ENCODE measurements at regions not wholly inside any gene's neighbourhood (a gene's known extent, or its start where the extent isn't known, plus 50 kb on each side); places are given as distances from the start of the nearest gene placed in this dataset.

- H3K79me2 ChIP-seq (ENCODE audit: insufficient read depth, low read length): no peaks in the 10 kb centered on the region
- no peak overlapping the region for H3K4me3 ChIP-seq (ENCODE audit: low read depth in 1 of 2, low read length in 2 of 2)
- H3K4me2 ChIP-seq (ENCODE audit: insufficient read depth, low read length): no peak overlapping the region
- no peak overlapping the region for H3K27ac ChIP-seq (ENCODE audit: low read length)
- DNase-seq (no peak), ATAC-seq (ENCODE audit: insufficient read depth, low read depth) (no peak)
- H3K9ac ChIP-seq (ENCODE audit: low read depth, low read length): no peak overlapping the region
- peaks cover 11% of the 10 kb centered on the region for H3K27me3 ChIP-seq (ENCODE audit: insufficient read depth, low read length, poor library complexity)
- H3K9me3 ChIP-seq (ENCODE audit: insufficient read depth, low read length, severe bottlenecking): no peaks in the 10 kb centered on the region
- H3K4me1 ChIP-seq (ENCODE audit: insufficient read depth, low read length): no peaks in the 10 kb centered on the region
- TF ChIP-seq EZH2 (IDR thresholded peaks at IDR 0.05; ENCODE audit: borderline replicate concordance, low read depth, low read length, severe bottlenecking): no peak
- TF ChIP-seq CTCF (IDR thresholded peaks at IDR 0.05; ENCODE audit: borderline replicate concordance, extremely low read depth, low read length, poor library complexity, severe bottlenecking): no peak
- H4K20me1 ChIP-seq (ENCODE audit: insufficient read depth, low read length): no peaks in the 10 kb centered on the region
- H2AFZ ChIP-seq (ENCODE audit: low read depth, low read length): no peak overlapping the region
- H3K36me3 ChIP-seq (ENCODE audit: insufficient read depth, low read length): no peaks in the 10 kb centered on the region
These were observed 86.4 kb downstream of the NENF start for GRCh38 chr1:212519131-212519530.

- H3K36me3 ChIP-seq (ENCODE audit: insufficient read depth, low read length): no peaks in the 10 kb centered on the region
- DNase-seq: no peak
These were observed 87.6 kb downstream of the NENF start for GRCh38 chr1:212520299-212520698.

GRCh38 chr1:212520746-212521145 lies 87.8 kb upstream of the ATF3 start:
- peaks cover 11% of the 10 kb centered on the region for H3K27me3 ChIP-seq (ENCODE audit: insufficient read depth, low read length, poor library complexity)
- no peaks in the 10 kb centered on the region for H3K9me3 ChIP-seq (ENCODE audit: insufficient read depth, low read length, severe bottlenecking)
- H2AFZ ChIP-seq (ENCODE audit: low read depth, low read length): no peak overlapping the region
- no peaks in the 10 kb centered on the region for H3K4me1 ChIP-seq (ENCODE audit: insufficient read depth, low read length)
- H3K36me3 ChIP-seq (ENCODE audit: insufficient read depth, low read length): no peaks in the 10 kb centered on the region
- H3K79me2 ChIP-seq (ENCODE audit: insufficient read depth, low read length): no peaks in the 10 kb centered on the region
- H3K4me3 ChIP-seq (ENCODE audit: low read depth in 1 of 2, low read length in 2 of 2): no peak overlapping the region
- no peaks in the 10 kb centered on the region for H4K20me1 ChIP-seq (ENCODE audit: insufficient read depth, low read length)
- DNase-seq: no peak
- H3K27ac ChIP-seq (ENCODE audit: low read length): no peak overlapping the region
- TF ChIP-seq CTCF (IDR thresholded peaks at IDR 0.05; ENCODE audit: borderline replicate concordance, extremely low read depth, low read length, poor library complexity, severe bottlenecking): no peak
- TF ChIP-seq EZH2 (IDR thresholded peaks at IDR 0.05; ENCODE audit: borderline replicate concordance, low read depth, low read length, severe bottlenecking): no peak
- no peak overlapping the region for H3K9ac ChIP-seq (ENCODE audit: low read depth, low read length)
- no peak overlapping the region for H3K4me2 ChIP-seq (ENCODE audit: insufficient read depth, low read length)
- no peak for ATAC-seq (ENCODE audit: insufficient read depth, low read depth)

More at GRCh38 chr1:212520299-212520698, 87.6 kb downstream of the NENF start:
- H3K4me1 ChIP-seq (ENCODE audit: insufficient read depth, low read length): no peaks in the 10 kb centered on the region
- no peak overlapping the region for H3K4me2 ChIP-seq (ENCODE audit: insufficient read depth, low read length)
- ATAC-seq (ENCODE audit: insufficient read depth, low read depth): no peak
- H2AFZ ChIP-seq (ENCODE audit: low read depth, low read length): no peak overlapping the region
- no peaks in the 10 kb centered on the region for H3K9me3 ChIP-seq (ENCODE audit: insufficient read depth, low read length, severe bottlenecking)
- H3K27me3 ChIP-seq (ENCODE audit: insufficient read depth, low read length, poor library complexity): peaks cover 11% of the 10 kb centered on the region
- H3K27ac ChIP-seq (ENCODE audit: low read length): no peak overlapping the region
- no peak overlapping the region for H3K9ac ChIP-seq (ENCODE audit: low read depth, low read length)
- no peaks in the 10 kb centered on the region for H4K20me1 ChIP-seq (ENCODE audit: insufficient read depth, low read length)
- no peaks in the 10 kb centered on the region for H3K79me2 ChIP-seq (ENCODE audit: insufficient read depth, low read length)
- no peak for TF ChIP-seq CTCF (IDR thresholded peaks at IDR 0.05; ENCODE audit: borderline replicate concordance, extremely low read depth, low read length, poor library complexity, severe bottlenecking)
- no peak for TF ChIP-seq EZH2 (IDR thresholded peaks at IDR 0.05; ENCODE audit: borderline replicate concordance, low read depth, low read length, severe bottlenecking)
- H3K4me3 ChIP-seq (ENCODE audit: low read depth in 1 of 2, low read length in 2 of 2): no peak overlapping the region
